K562 (cell line): ENCODE measurements at regions not wholly inside any gene's neighbourhood (a gene's known extent, or its start where the extent isn't known, plus 50 kb on each side); places are given as distances from the start of the nearest gene placed in this dataset.

Experiments
- MEF2A ChIP-seq: IDR thresholded peaks from 2 replicates; pipeline ENCODE4 v1.6.1; 2011; ENCODE audit warnings: low read depth, mild to moderate bottlenecking, low read length, moderate library complexity; ENCODE audit not compliant: control insufficient read depth
- MYNN ChIP-seq, 2 experiments: sonication (generic); formaldehyde crosslinking in 1 of 2; IDR thresholded peaks; 2 replicates each; pipeline versions ENCODE4 v1.5.0 to v1.6.1; 2016 to 2020; ENCODE audit warnings: antibody characterized with exemption in 1 of 2, missing genetic modification reagents in 1 of 2
- OTX1 ChIP-seq: fragments of 450-650 bp; formaldehyde crosslinking; IDR thresholded peaks from 2 replicates; pipeline ENCODE4 v1.4.0; 2022; ENCODE audit warnings: mild to moderate bottlenecking
- RBM14 ChIP-seq: fragments of 200-400 bp; formaldehyde crosslinking; IDR thresholded peaks from 2 replicates; pipeline ENCODE4 v1.6.1; 2018; ENCODE audit warnings: low read depth, mild to moderate bottlenecking, low read length, moderate library complexity, borderline replicate concordance; ENCODE audit not compliant: insufficient read depth
- RFX7 ChIP-seq: fragments of 250-450 bp; sonication (Bioruptor Pico); IDR thresholded peaks from 2 replicates; pipeline ENCODE4 v1.5.1; 2021; ENCODE audit warnings: mild to moderate bottlenecking
- SRSF1 ChIP-seq: fragments of 200-400 bp; formaldehyde crosslinking; IDR thresholded peaks from 2 replicates; pipeline ENCODE4 v1.6.1; 2017; ENCODE audit warnings: mild to moderate bottlenecking, low read depth, low read length, moderate library complexity
- TBP ChIP-seq: optimal IDR thresholded peaks from 2 replicates; pipeline ENCODE3; 2011; ENCODE audit warnings: low read depth, low read length, improper control_type of control experiment
- TF ChIP-seq, protein P1 (sequence below): sonication (generic); formaldehyde crosslinking; IDR thresholded peaks from 2 replicates; pipeline ENCODE4 v1.8.1; 2023; ENCODE audit warnings: mild to moderate bottlenecking, missing genetic modification reagents, moderate library complexity
- TF ChIP-seq, protein P2 (sequence below): fragments of 450-650 bp; IDR thresholded peaks from 2 replicates; pipeline ENCODE4 v1.6.1; 2016; ENCODE audit warnings: low read depth, mild to moderate bottlenecking, moderate library complexity
- TF ChIP-seq, protein P3 (sequence below): sonication (generic); IDR thresholded peaks from 2 replicates; pipeline ENCODE4 v1.6.1; 2016

DNA sequence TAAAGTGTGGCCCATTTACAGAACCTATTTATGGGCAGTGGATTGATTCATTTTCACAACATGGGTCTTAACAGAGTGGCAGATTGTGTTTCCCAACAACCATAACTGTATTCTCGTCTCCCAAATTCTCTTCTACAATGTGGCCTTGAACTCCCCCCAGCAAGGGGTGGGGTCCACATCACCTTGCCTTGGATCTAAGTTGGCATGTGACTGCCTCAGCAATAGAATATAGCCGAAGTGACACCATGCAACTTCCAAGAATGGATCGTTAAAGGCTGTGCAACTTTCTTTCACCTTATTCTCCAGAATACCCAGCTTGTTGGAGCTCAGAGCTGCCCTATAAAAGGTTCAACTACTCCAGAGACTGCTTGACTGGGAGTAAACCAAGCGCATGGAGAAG lies 72.0 kb upstream of the CDH5 start (continued):
- TF ChIP-seq, protein P1, sequence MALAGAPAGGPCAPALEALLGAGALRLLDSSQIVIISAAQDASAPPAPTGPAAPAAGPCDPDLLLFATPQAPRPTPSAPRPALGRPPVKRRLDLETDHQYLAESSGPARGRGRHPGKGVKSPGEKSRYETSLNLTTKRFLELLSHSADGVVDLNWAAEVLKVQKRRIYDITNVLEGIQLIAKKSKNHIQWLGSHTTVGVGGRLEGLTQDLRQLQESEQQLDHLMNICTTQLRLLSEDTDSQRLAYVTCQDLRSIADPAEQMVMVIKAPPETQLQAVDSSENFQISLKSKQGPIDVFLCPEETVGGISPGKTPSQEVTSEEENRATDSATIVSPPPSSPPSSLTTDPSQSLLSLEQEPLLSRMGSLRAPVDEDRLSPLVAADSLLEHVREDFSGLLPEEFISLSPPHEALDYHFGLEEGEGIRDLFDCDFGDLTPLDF, result no peak
- TF ChIP-seq, protein P2, sequence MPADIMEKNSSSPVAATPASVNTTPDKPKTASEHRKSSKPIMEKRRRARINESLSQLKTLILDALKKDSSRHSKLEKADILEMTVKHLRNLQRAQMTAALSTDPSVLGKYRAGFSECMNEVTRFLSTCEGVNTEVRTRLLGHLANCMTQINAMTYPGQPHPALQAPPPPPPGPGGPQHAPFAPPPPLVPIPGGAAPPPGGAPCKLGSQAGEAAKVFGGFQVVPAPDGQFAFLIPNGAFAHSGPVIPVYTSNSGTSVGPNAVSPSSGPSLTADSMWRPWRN, result no peak
- TF ChIP-seq RBM14 (no peak), MEF2A (no peak), TBP (no peak), MYNN (IDR thresholded peaks at IDR 0.05) (no peak), MYNN (CRISPR knock-in tag; IDR thresholded peaks at IDR 0.05) (no peak), OTX1 (no peak), RFX7 (no peak), SRSF1 (no peak)
- TF ChIP-seq, protein P3, sequence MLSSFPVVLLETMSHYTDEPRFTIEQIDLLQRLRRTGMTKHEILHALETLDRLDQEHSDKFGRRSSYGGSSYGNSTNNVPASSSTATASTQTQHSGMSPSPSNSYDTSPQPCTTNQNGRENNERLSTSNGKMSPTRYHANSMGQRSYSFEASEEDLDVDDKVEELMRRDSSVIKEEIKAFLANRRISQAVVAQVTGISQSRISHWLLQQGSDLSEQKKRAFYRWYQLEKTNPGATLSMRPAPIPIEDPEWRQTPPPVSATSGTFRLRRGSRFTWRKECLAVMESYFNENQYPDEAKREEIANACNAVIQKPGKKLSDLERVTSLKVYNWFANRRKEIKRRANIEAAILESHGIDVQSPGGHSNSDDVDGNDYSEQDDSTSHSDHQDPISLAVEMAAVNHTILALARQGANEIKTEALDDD, result no peak
